Fibroblast of pulmonary artery (primary cell): ENCODE measurements at regions not wholly inside any gene's neighbourhood (a gene's known extent, or its start where the extent isn't known, plus 50 kb on each side); places are given as distances from the start of the nearest gene placed in this dataset.
"Not testable (repeated sequence)": the region's sequence is repeated elsewhere in the genome, so short reads cannot be mapped to it uniquely, and the experiment has no call there.

Experiments
- DNase-seq: peaks from one replicate; pipeline ENCODE4 v3.0.0-alpha.2; 2010; ENCODE audit warnings: low read depth
- H3K4me3 ChIP-seq: replicated peaks from 2 replicates; pipeline ENCODE4 v1.5.1; 2011; ENCODE audit warnings: low read depth, mild to moderate bottlenecking, control low read depth, low read length, moderate library complexity
- CTCF ChIP-seq: IDR thresholded peaks from 2 replicates; pipeline ENCODE4 v1.5.1; 2011; ENCODE audit warnings: mild to moderate bottlenecking, control low read depth, low read length, inconsistent platforms; ENCODE audit errors: missing control alignments

DNA sequence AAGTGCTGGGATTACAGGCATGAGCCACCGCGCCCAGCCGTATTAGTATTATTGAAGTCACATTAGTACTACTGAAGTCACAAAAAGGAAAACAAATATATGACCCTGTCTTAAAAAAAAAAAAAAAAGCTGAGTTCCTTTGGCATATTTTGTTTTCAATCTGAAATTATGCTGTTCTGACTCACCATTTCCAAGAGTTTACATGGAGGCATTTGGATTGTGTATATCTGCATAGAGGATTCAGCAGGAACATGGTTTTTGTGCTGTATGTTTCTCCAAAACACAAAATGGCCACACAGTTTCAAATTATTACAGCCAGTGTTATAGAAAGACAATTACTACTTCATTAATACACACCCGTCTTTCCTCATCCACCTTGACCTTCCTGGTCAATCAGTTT, 103.5 kb upstream of the TSC22D1 start:
- TF ChIP-seq CTCF: no peak
- DNase-seq: no peak
- H3K4me3 ChIP-seq: no peak overlapping the region

GRCh38 chr13:44678197-44678596, 102.1 kb upstream of the TSC22D1 start:
- TF ChIP-seq CTCF: no peak
- no peak for DNase-seq
- no peak overlapping the region for H3K4me3 ChIP-seq

- H3K4me3 ChIP-seq: no peak overlapping the region
- DNase-seq: no peak
- no peak for TF ChIP-seq CTCF
Observed at GRCh38 chr13:44676534-44676933, 100.4 kb upstream of the TSC22D1 start.

DNA sequence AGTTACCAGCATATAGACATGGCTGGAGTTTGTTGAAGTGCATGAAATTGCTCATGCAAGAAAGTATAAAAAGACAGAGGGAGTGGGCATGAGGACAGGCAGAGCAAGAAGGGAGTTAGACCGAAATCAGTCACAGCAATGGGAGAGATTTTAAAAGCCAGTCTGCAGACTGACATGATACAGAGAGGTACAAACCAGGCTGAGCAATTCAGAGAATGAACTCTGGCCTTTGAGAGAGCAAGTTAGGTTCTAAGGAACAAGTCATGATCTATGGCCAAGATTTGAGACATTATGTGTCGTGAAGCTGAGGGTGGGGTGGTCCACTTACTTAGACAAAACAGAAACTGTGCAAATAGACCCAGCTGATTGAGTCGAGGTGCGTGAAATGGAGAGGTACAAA, 93.4 kb upstream of the TSC22D1 start:
- no peak for TF ChIP-seq CTCF

DNA sequence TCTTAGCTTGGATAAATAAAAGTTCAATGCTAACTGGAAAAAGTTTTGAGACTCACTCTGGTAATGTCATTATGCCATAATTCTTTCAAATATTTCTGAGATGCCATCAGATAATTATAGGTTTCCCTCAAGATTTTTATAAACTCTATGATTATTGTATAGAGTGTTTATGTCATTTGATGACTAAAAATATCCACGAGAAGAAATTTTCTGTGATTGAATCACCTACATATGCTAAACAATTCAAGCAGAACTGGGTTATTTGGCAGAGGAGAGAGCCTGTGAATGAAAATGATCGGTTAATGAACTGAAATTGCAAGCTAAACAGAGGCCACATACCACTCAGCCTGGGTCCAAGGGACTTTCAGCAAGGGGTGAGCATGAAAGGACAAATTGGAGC, 92.6 kb upstream of the TSC22D1 start:
- no peak overlapping the region for H3K4me3 ChIP-seq
- DNase-seq: no peak
- no peak for TF ChIP-seq CTCF

More for the DNA sequence above, 93.4 kb upstream of the TSC22D1 start:
- no peak for DNase-seq
- no peak overlapping the region for H3K4me3 ChIP-seq

DNA sequence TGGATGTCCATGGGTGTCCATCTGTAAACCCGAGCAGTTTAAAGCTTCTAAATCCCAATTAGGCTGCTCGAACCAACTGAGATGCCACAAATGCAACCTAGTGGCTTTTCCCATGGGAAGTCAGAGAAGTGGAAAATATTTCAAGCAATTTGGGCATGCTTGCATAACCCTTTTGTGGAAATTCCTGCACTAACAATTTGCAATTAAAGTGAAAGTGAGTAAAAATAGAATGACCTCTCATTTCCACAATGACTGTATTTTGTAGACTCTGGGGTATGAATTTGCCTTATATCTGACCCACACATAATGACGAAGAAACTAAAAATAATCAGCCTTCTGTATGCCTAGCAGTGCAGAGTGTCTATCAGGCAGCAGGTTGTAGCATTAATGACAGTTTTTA, 91.8 kb upstream of the TSC22D1 start:
- TF ChIP-seq CTCF: no peak
- DNase-seq: peak; percentile 62
- H3K4me3 ChIP-seq: no peak overlapping the region

GRCh38 chr13:44666538-44666937, 90.4 kb upstream of the TSC22D1 start:
- peak; percentile 73 for DNase-seq
- not testable (repeated sequence) for H3K4me3 ChIP-seq

GRCh38 chr13:44664308-44664707, 88.2 kb upstream of the TSC22D1 start:
- no peak for DNase-seq
- TF ChIP-seq CTCF: no peak
- H3K4me3 ChIP-seq: no peak overlapping the region
